NCI-H748 (cell line): ENCODE measurements at regions not wholly inside any gene's neighbourhood (a gene's known extent, or its start where the extent isn't known, plus 50 kb on each side); places are given as distances from the start of the nearest gene placed in this dataset.

Source experiments
- DNase-seq: peaks from one replicate; lab custom pipeline; 2025; ENCODE audit not compliant: unreplicated experiment; lab: John Stamatoyannopoulos, UW

DNA sequence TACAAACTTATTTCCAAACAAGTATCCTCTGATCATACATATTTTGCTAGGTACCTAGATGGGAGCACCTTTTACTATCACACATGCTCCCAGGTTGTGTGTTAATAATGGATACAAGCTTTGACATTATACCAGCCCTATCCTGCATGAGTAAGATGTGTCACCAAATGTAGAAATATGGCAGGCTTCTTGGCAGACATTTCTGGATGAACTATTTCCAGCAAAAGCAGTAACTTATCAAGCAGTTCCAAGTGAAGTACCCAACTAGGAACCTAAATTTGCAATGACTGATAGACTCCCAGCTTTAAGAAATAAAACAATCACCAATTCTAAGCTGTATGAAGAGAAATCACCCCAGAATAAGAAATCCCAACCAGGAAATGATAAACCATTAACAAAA, 103.7 kb upstream of the TMEM72 start:
- no peak for DNase-seq

DNA sequence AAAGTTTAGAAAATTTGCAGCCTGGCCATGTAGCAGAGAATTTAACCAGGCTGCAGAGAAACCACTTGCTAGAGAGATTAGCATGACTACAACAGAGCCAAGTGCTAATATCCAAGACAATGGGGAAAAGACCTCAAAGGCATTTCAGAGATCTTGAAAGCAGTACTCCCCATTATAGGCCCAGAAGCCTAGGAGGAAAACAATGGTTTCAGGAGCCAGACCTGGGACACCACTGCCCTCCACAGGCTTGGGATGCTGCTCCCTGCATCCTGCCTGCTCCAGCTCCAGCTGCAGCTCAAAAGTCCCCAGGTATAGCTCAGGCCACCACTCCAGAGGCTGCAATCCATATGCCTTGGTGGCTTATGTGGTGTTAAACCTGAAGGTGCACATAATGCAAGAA, 101.5 kb upstream of the TMEM72 start:
- peak; percentile 9 for DNase-seq

DNA sequence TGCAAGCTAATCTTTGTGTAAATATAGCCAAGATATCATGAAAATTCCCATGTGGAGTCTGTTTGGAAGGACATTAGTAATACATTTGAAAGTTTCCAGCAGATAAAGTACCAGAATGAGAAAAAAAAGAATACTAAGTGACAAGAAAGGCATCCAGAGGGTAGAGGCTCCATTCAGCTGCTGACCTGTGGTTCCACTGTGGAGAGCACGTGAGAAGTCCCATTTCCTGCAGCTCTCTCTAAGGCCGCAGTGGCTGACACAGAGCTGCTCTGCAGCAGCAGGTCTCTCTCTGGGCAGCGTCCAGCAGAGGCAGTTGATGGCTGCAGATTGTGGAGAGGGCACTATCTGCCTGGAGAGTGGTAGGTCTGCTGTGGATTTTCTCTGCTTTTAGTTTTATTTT, 100.1 kb upstream of the TMEM72 start:
- no peak for DNase-seq

DNA sequence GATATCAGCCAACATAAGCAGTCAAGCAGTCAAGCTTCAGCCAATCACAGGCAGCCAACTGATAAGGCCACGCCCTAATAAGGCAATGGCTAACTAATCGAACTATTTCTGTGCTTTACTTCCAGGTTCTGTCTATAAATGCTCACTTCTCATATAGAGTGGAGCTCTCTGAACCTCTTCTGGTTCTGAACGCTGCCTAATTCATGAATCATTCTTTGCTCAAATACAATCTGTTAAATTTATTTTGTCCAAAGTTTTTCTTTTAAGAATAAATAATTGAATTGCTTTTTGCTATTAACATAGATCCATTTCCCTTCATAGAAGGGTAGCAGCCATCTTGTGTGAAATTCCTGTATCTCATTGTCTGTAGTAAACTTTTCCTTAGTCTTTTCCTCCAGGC, 97.9 kb upstream of the TMEM72 start:
- DNase-seq: no peak

DNA sequence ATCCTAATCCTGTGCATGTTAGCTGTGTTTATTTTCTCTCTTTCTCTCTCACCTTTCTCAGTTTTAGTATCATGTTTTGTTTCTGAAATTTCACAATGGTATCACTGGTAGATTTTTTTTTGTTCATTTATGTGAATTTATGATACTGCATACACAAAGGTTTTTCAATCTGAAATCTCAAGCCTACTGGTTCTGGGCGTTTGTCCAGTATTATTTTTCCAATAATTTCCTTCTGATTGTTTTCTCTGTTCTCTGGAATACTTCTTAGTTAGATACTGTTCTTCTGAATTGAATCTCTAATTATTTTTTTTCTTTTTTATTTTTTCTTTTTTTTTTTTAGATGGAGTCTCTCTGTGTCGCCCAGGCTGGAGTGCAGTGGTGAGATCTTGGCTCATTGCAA, 96.2 kb upstream of the TMEM72 start:
- DNase-seq: no peak

DNA sequence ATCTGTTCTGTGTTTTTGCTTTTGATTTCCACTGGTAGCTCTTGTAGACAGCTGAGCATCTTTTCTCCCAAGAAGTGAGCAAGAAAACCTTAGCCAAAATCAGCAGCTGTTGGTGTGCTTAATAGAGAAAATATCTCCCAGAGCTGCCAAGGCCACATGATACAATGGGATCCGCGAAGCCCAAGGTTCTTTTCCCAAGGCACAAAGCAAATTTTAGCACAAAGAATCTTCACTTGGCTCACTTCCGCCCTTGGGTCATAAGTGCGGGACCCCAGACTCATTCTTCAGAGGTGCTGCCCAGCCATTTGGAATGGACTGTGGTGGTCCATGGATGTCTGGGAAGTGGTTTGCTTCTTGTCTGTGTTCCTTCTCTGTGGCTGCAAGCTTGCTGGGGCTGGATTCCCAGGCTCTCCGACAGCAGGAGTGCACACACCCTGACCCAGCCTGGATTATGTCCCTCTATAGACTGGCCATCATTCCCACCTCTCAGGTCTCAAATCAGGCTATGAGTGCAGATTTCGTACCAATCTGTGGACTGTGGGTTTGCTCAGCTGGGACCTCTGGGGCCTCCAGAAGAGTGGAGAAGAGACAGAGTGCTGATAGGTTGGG, 93.0 kb upstream of the TMEM72 start:
- no peak for DNase-seq

DNA sequence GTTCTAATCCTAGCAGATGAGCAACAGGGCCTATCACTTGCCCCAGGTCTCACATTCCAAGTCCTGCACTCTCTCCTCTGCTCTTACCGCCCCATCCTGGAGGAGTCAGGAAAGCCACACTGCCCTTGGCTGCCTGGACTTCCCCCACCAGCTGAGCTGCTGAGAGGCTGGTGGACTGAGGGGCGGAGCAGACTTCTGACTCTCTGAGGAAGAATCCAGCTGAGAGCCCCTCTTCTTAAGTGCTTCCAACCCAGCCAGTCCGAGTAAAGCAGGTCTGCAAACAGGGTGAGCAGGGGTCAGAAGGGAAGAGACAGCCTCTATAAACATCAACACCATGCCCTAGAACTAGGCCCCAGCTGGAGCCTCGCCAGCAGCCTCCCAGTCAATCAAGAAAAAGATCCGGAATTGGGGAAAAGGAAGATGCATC, 92.4 kb upstream of the TMEM72 start:
- no peak for DNase-seq

DNA sequence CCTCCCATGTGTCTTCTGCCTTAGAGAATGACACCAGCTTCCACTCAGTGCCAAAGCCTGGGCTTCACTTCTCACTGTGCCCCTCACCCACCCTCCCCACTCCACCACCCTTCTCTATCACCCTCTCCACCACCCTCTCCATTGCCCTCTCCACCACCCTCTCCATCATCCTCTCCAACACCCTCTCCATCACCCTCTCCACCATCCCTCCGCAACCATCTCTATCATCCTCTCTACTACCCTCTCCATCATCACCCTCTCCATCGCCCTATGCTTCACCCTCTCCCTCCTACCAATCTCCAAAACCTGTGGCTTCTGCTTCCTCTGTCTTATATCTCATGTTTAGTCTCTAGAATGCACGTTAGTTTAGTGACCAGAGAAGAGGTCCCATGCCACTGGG, 91.0 kb upstream of the TMEM72 start:
- DNase-seq: no peak

DNA sequence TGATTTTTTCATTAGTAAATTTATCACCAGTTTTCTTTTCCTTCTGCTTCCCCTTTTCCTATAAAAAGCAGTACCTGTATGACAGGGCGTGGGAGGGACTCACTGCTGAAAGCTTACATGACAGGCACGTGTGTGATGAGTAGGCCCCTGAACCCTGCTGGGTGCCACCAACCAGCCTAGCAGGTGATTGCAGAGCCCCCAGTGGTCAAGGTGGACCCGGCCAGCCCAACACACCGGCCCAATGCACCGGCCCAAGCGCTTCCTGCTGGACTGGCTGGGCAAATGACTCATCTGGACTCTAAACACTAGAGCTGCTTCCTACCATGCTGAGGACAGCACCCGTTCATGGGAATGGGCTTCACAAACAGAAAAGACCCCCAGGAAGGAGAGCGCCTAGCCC, 89.8 kb upstream of the TMEM72 start:
- DNase-seq: no peak

DNA sequence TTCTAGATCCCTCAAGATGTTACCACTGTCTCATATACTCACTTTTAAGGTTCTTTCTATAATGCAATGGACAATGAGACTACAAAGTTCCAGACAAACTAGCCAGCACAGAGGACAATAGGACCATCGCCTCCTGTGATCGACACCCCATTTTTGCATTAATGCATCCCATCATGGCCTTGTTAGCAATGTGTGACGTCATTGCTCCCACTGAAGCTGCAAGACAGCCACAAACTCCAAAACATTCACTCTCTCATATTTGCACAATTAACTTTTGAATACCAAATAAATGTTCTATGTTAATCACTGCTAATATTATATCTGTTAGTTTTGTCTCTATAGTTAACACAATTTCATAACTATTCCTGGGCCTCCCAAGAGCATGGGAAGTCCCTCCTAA, 88.8 kb upstream of the TMEM72 start:
- DNase-seq: no peak

DNA sequence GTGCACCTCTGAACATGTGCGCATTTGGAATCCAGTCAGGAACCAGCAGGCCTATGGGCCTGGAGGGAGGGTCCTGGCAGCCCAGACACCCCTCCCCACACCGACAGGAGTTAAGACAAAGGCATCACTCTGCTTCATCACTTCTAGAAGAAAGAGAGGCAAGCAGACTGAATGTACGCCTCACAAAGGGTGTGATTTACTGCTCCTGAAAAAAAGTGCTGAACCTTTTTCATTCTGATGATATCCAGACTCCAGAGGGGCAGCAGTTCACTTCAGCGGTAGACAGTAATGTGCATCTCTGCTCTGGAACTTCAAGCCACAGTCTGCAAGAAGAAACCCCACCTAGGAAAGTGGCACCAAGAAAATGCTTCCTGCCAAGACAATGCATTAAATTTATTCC, 88.2 kb upstream of the TMEM72 start:
- no peak for DNase-seq

DNA sequence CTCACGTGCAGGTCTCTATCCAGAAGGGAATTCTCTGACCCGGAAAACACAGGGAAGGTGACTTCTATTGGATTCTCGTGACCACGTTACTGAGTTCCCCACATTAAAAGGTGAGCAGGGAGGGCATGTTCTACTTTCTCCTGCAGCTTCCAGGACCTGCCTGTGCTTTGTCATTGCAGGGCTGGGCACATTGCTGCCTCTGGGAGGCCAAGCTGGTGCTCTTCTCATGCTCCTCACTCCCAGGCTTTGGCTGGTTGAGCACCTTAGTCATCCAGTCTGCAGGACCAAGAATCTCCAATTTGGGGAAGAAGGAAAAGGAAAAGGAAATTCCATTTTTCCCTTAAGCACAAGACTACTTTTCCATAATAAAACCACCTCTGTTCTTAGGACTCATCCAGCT, 86.5 kb upstream of the TMEM72 start:
- no peak for DNase-seq

DNA sequence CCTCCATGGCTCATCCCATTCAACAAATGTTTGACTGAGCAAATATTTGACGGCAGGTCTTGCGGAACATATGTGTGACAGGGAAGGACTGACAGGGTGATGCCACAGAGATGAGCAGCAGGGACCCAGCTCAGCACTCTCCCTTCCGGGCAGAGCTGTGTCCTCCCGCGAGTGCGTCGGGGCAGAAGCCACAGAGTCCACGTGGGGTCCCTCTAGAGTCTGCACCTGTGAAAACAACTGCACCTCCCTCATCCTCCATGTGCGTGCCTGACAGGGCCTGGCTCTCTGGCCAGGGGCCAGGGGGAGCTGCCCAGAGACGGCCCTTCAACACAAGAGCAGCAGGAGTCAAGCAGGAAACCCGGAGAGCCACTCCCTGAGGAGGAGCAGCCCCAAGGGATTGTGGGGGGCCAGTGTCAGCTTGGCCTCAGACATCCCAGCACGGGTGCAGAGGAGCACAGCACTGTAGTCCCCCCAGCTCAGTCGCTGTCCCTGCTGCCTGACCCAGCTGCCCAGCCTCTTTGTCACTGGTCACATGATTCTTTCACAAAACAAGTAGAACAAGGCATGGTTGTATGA, 83.6 kb upstream of the TMEM72 start:
- DNase-seq: peak; percentile 83

DNA sequence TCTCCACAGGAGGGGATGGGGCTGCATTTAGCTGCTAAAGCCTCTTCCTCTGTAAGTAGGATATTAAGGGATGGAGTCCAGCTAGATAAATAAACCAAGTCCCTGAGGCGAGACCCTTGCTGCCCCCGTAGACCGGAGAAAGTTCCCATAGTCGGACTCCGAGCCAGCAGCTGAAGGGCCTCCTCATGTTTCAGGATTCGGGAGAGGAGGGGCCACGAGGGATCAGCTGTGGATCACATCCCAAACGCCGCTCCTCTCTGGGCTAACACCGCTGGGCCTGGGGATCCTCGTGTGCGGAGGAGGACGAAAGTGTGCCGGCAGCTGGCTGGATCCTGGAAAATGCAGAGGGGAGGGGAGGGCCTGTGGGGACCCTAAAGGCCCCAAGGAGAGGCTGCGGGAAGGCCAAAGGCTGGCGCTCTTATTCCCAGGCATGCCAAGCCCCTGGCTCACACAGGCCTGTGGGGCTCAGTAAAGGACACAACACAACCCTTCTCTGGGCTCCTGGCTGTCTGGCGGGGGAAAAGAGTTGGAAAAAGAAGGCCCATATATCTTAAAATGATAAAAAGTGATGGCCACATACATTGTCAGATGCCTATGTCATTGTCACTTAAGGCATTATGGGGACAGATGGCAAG, 82.5 kb upstream of the TMEM72 start:
- no peak for DNase-seq

DNA sequence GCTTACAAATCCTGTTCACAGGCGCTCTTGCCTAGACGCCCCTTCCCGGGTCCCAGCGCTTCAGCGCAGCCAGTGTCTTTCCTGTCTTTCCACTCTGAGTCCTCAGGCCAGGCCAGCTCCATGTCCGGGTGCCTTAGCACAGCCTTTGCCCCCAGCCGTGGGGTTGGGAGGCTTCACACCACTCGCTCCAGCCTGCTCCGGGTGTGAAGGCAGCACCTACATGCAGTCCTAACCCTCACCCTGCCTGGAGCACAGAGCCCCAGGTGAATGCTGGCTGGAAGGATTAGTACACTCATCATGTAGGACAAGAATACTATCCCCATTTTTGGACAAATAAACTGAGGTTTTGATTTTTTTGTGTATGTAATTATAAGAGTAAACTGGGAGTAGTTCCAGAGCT, 81.7 kb upstream of the TMEM72 start:
- no peak for DNase-seq

DNA sequence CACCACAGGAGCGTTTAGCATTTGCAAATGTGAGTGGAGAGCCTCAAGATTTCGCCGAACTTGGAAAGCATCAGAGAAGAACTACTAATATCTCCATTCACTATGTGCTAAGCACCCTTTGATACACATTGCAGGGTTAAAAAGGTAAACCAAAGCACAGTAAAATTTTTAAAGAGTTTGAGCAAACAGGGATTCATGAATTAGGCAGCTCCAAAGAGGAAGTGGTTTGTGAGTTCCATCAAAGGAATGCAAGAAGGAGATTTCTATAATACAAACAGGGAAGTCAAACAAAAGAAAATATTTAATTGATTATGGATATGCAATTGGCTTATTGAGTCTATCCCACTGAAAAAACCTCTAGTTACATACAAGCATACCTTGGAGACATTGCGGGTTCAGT, 81.1 kb upstream of the TMEM72 start:
- DNase-seq: no peak

DNA sequence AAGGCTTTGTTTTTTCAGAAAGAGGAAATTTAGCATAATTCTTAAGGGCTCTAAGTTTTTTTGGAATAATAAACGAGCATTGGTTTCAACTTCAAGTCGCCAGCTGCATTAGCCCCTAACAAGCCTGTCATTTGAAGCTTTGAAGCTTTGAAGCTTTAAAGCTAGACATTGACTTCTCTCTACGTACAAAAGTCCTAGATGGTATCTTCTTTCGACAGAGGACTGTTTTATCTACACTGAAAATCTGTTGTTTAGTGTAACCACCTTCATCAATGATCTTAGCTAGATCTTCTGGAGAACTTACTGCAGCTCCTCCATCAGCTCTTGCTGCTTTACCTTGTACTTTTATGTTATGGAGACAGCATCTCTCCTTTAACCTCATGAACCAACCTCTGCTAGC, 79.6 kb upstream of the TMEM72 start:
- no peak for DNase-seq

DNA sequence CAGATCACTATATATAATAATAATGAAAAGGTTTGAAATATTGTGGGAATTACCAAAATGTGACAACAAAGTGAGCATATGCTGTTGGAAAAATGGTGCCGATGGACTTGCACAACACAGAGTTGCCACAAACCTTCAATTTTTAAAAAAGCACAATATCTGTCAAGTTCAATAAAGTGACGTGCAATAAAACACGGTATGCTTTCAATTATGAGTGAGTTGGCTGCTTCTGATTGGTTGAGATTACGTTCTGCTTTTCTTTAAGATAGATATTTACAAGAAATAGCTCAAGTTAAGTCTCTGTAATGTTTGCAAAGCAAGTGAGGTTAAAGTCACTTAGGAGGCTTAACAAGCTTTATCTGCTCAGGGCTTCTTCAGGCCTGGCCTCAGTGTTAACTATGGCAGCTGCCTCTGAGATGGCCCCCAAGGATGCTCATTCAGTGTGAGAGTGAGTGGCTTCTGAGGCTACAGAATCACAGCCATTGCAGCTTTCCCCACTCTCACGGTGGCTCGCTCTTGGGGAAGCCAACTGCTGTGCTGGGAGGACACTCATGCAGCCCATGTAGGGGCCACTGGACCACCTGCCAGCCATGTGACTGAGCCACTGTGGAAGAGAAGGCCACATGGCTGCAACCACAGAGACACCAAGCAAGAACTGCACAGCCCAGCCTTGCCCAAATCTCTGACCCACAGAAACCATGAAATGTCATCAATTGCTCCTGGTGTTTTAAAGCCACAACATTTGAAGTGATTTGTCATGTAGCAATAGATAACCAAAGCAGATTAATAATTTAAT, 78.3 kb upstream of the TMEM72 start:
- DNase-seq: no peak

DNA sequence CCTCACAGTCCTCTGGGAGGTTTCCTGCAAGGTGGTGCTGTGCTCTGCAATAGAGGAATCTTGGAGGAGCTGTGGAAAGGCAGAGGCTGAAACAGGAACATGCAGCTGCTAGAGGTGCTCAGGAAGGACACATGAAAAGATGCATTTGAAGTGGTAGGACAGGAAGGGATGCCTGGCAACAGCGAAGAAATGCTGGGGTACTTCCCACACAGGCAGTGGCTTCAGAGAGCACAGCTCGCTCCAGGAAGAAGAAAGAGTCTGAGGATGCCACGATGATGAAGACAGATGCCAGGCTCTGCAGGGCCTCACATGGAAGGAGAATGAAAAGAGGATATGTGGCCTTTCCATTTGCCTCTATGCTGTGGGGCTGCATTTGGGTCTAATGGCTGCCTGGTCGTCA, 77.0 kb upstream of the TMEM72 start:
- no peak for DNase-seq

DNA sequence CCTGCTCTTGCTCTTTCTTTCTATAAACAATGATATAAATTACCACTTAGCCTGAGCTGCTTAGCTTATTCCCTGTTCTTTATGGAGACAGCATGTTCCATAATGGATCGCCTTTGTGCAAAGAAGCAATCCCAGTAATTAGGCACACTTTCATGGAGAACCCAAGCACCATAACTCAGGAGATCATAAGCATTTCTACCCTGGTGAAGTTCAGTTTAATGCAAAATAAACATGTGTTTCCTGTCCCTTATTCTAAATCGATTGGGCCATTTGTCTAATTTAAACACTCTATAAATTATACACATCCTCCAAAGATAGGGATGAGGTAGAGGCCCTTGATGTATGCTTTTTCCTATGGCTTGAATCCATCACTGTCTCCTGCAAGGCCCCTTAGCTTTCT, 75.8 kb upstream of the TMEM72 start:
- DNase-seq: peak; percentile 45

DNA sequence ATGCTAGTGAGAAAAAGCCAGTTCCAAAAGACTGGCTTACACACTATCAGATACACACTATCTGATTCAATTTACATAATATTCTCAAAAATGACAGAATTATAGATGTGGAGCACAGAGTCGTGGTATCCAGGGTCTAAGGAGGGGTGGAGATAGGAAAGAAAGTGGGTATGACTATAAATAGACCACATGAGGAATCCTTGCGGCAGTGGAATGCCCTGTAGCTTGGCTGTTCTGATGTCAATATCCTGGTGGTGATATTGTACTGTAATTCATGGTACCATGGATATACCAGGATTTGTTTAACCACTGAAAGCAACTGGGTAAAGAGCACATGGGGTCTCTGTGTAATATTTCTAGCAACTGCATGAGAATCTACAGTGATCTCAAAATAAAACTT, 67.7 kb upstream of the TMEM72 start:
- no peak for DNase-seq
